Gastroesophageal sphincter (tissue), 4 donors: ENCODE measurements at regions not wholly inside any gene's neighbourhood (a gene's known extent, or its start where the extent isn't known, plus 50 kb on each side); places are given as distances from the start of the nearest gene placed in this dataset.
"Not testable (repeated sequence)": the region's sequence is repeated elsewhere in the genome, so short reads cannot be mapped to it uniquely, and the experiment has no call there.

Experiments used
- ATAC-seq: fragments of 150-250 bp; one replicate; pipeline ENCODE4 v1.9.1; 2016; ENCODE audit warnings: mild to moderate bottlenecking, moderate library complexity
- H3K27ac ChIP-seq, 4 donors: fragments of 200-600 bp; sonication (generic) in 3 of 4; 1 replicate in 3 of 4; 2 replicates in 1 of 4; pipeline ENCODE4 v1.5.1; 2016 to 2019
- H3K27me3 ChIP-seq: fragments of 200-600 bp; sonication (generic); one replicate; pipeline ENCODE4 v1.5.1; 2019
- H3K36me3 ChIP-seq, 2 donors: fragments of 200-600 bp; sonication (generic); one replicate each; pipeline ENCODE4 v1.5.1; 2019; ENCODE audit warnings: control low read depth in 1 of 2
- H3K4me1 ChIP-seq, 3 donors: fragments of 200-600 bp; sonication (generic); 1 replicate in 2 of 3; 2 replicates in 1 of 3; pipeline ENCODE4 v1.5.1; 2016 to 2019; ENCODE audit warnings: control low read depth in 2 of 3
- H3K4me3 ChIP-seq, 2 donors: fragments of 200-600 bp; sonication (generic); one replicate each; pipeline ENCODE4 v1.5.1; 2019; ENCODE audit warnings: mild to moderate bottlenecking in 1 of 2, moderate library complexity in 1 of 2
- H3K9me3 ChIP-seq, 3 donors: fragments of 200-600 bp; sonication (generic); one replicate each; pipeline ENCODE4 v1.5.1; 2017 to 2019; ENCODE audit warnings: control low read depth in 2 of 3
- EP300 ChIP-seq: sonication (generic); formaldehyde crosslinking; IDR thresholded peaks from one replicate; pipeline ENCODE4 v1.6.1; 2017; ENCODE audit warnings: antibody characterized with exemption, mild to moderate bottlenecking
- POLR2A ChIP-seq, 2 donors: fragments of 450-650 bp; IDR thresholded peaks; one replicate each; pipeline ENCODE4 v1.6.1; 2017; ENCODE audit warnings: antibody characterized with exemption in 2 of 2, mild to moderate bottlenecking in 2 of 2, moderate library complexity in 1 of 2
- POLR2AphosphoS5 ChIP-seq: sonication (generic); formaldehyde crosslinking; IDR thresholded peaks from one replicate; pipeline ENCODE4 v1.6.1; 2017; ENCODE audit warnings: antibody characterized with exemption
- WGBS, 2 donors: methylation state at CpG; one replicate each; pipeline ENCODE4 v1.1.5; 2018; ENCODE audit warnings: low coverage in 1 of 2; 5-methylcytosine and 5-hydroxymethylcytosine counted together
- TF ChIP-seq, protein P1 (sequence below), 4 experiments: fragments of 200-600 bp in 2 of 4; fragments of 450-650 bp in 2 of 4; sonication (generic) in 1 of 4; IDR thresholded peaks; one replicate each; pipeline ENCODE4 v1.5.1; 2017 to 2019; ENCODE audit warnings: antibody characterized with exemption in 4 of 4, mild to moderate bottlenecking in 2 of 4, moderate library complexity in 2 of 4

DNA sequence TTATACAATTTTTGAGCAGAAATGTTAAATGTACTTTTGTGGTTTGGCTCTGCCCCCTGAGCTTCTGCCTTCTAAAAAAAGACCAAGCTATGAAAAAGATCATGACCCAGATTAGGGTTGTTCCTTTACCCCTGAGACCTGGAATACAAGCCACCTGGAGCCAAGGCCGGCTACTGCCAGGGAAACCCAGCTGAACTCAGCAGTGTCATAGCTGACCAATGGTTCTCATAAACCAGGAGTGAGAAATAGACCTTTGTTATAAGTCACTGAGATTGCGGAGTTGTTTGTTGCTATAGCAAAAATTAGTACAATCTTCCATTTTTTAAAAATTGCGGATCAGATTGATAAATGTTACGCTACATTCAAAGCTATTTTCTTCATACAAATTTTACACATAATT is 1261.7 kb downstream of the ROBO1 start:
- H3K4me1 ChIP-seq, result no peaks in the 10 kb centered on the region
- TF ChIP-seq POLR2AphosphoS5 (no peak), EP300 (no peak)
- 59 to 70% methylated on average over 3 to 4 of the region's 4 CpGs for WGBS, 2 donors
- no peak overlapping the region for H3K4me3 ChIP-seq
- no peak overlapping the region for H3K27ac ChIP-seq
- no peaks in the 10 kb centered on the region for H3K27me3 ChIP-seq
- no peak for ATAC-seq
- no peaks in the 10 kb centered on the region for H3K9me3 ChIP-seq
- no peaks in the 10 kb centered on the region for H3K36me3 ChIP-seq

DNA sequence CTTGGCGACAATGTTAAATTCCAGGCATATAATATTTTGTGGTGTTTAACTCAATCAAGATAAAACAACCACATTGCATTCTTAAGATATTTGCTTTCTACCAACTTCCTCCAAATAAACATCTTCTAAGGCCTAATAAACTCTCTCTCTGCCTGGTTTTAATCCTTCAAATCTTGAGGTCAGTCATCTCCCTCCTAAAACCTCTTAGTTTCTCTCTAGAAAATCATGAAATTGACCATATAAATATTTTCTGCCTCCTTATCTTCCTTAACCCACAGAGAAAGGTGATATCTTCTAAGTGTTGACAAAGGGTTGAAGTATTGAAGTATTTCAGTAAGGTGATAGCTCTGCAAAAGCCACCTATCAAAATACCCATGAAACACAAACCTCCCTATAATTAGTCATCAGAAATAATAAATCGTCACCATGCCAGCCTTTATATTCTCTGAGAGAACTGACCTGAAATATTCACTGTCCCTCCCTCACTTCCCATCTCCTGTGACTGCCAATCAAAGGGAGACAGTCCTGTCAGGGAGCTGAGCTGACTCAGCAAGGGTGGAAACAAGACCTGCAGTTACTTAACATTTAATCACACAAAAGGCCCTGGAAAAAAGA is 1261.1 kb downstream of the ROBO1 start:
- Histone ChIP-seq H3K27me3 (no peaks in the 10 kb centered on the region), H3K27ac (no peak overlapping the region), H3K4me3 (no peak overlapping the region), H3K9me3 (no peaks in the 10 kb centered on the region), H3K4me1 (no peaks in the 10 kb centered on the region), H3K36me3 (no peaks in the 10 kb centered on the region)
- WGBS, 2 donors, result 48 to 50% methylated on average over 2 of the region's 2 CpGs
- TF ChIP-seq POLR2A (IDR thresholded peaks at IDR 0.05), result no peak
- TF ChIP-seq EP300, result no peak
- TF ChIP-seq, protein P1, sequence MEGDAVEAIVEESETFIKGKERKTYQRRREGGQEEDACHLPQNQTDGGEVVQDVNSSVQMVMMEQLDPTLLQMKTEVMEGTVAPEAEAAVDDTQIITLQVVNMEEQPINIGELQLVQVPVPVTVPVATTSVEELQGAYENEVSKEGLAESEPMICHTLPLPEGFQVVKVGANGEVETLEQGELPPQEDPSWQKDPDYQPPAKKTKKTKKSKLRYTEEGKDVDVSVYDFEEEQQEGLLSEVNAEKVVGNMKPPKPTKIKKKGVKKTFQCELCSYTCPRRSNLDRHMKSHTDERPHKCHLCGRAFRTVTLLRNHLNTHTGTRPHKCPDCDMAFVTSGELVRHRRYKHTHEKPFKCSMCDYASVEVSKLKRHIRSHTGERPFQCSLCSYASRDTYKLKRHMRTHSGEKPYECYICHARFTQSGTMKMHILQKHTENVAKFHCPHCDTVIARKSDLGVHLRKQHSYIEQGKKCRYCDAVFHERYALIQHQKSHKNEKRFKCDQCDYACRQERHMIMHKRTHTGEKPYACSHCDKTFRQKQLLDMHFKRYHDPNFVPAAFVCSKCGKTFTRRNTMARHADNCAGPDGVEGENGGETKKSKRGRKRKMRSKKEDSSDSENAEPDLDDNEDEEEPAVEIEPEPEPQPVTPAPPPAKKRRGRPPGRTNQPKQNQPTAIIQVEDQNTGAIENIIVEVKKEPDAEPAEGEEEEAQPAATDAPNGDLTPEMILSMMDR (IDR thresholded peaks at IDR 0.05), result no peak
- TF ChIP-seq POLR2AphosphoS5, result no peak
- ATAC-seq, result no peak

DNA sequence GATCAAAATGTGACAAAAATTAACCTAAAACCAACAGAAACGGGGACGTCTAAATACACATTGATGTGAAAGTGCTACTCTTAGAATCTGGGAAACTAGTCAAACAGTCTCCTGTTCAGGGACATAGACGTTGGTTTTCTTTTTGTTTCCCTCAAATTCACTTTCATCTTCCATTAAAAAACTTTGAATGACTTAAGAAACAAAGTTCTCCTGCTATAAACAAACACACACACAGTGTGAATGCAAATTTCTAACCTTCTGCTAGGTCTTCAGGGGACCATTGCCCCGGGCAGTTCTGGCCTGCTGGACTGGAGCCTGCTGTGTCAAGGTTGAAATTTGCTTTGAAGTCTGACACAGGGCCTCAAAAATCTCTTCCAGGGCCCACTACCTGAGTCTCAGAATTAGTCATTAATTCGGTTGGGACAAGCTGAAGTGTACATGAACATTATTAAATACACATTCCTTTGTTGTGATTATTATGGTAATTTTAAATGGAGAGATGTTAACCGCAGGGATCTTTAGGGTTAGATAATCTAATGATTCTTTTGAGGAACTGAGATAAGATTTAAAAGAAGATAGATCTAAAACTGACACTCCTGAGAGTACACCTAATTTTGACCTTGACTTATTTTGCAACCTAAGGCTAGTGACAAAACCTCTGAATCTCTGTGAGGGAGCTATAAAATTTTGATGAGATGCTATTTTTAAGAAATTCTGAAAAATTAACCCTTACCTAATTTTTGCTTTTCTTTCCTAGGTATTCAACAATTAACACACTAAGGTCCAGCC is 1260.4 kb downstream of the ROBO1 start:
- no peak for TF ChIP-seq POLR2AphosphoS5
- TF ChIP-seq POLR2A (IDR thresholded peaks at IDR 0.05), result no peak
- TF ChIP-seq, protein P1 (IDR thresholded peaks at IDR 0.05), result no peak
- no peak for TF ChIP-seq EP300
- Histone ChIP-seq H3K9me3 (no peaks in the 10 kb centered on the region), H3K27ac (no peak overlapping the region), H3K4me1 (no peaks in the 10 kb centered on the region), H3K27me3 (no peaks in the 10 kb centered on the region), H3K4me3 (no peak overlapping the region), H3K36me3 (no peaks in the 10 kb centered on the region)
- no peak for ATAC-seq
- WGBS, 2 donors, result 42 to 47% methylated on average over 6 of the region's 6 CpGs

- no peak overlapping the region for H3K27ac ChIP-seq
- H3K36me3 ChIP-seq, result no peaks in the 10 kb centered on the region
- H3K4me3 ChIP-seq, result no peak overlapping the region
- 39 to 50% methylated on average over 2 of the region's 2 CpGs for WGBS, 2 donors
- no peaks in the 10 kb centered on the region for H3K27me3 ChIP-seq
- ATAC-seq, result no peak
- H3K9me3 ChIP-seq, result no peaks in the 10 kb centered on the region
- TF ChIP-seq EP300, result no peak
- no peaks in the 10 kb centered on the region for H3K4me1 ChIP-seq
Measured at GRCh38 chr3:78511840-78512239, 1256.0 kb downstream of the ROBO1 start.

- 64 to 70% methylated on average over 2 to 4 of the region's 4 CpGs for WGBS, 2 donors
- H3K9me3 ChIP-seq, H3K4me3 ChIP-seq, H3K4me1 ChIP-seq, H3K36me3 ChIP-seq, H3K27me3 ChIP-seq, H3K27ac ChIP-seq, ATAC-seq: not testable (repeated sequence)
Measured at GRCh38 chr3:78512786-78513185, 1255.0 kb downstream of the ROBO1 start.

- no peaks in the 10 kb centered on the region for H3K27me3 ChIP-seq
- no peak overlapping the region for H3K4me3 ChIP-seq
- no peak overlapping the region for H3K27ac ChIP-seq
- no peaks in the 10 kb centered on the region for H3K36me3 ChIP-seq
- no peaks in the 10 kb centered on the region for H3K9me3 ChIP-seq
- WGBS, 2 donors, result 75 to 90% methylated on average over 3 of the region's 3 CpGs
- no peaks in the 10 kb centered on the region for H3K4me1 ChIP-seq
- ATAC-seq, result no peak
- TF ChIP-seq, protein P1 (IDR thresholded peaks at IDR 0.05), result no peak
- TF ChIP-seq POLR2AphosphoS5, result no peak
- TF ChIP-seq POLR2A (IDR thresholded peaks at IDR 0.05), result no peak
- no peak for TF ChIP-seq EP300
Measured at GRCh38 chr3:78516437-78516836, 1251.4 kb downstream of the ROBO1 start.
